ENCODE measurements at regions not wholly inside any gene's neighbourhood (a gene's known extent, or its start where the extent isn't known, plus 50 kb on each side); places are given as distances from the start of the nearest gene placed in this dataset.
"Not testable (repeated sequence)": the region's sequence is repeated elsewhere in the genome, so short reads cannot be mapped to it uniquely, and the experiment has no call there.

DNA sequence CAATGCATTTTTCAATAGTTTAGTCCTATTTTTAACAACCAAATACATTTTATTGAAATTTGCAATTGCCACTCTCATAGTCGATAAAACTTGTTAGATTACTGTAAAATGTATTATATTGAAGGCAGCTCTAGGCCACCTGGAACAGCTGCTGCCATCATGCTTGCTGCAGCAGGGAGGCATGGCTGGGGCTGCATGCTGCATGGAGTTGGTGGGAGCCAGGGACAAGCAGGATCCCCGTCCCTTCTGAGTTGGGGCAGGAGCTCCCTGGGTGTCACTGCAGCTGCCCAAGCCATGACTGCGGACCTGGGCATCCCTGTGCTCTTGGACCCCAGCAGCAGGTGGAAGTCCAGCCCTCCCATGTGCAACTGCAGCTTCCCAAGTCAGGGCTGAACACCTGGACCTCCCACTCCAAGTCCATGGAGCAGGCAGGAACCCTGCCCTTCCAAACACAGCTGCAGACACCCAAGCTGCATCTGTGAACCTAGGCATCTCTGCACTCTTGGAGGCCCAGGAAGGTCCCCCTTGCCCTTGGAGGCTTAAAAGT lies 742.0 kb downstream of the ZBBX start:
- no peak for ATAC-seq
- H3K27me3 ChIP-seq, result no peaks in the 10 kb centered on the region
- 70 to 78% methylated on average over 3 of the region's 3 CpGs for WGBS, 2 donors

DNA sequence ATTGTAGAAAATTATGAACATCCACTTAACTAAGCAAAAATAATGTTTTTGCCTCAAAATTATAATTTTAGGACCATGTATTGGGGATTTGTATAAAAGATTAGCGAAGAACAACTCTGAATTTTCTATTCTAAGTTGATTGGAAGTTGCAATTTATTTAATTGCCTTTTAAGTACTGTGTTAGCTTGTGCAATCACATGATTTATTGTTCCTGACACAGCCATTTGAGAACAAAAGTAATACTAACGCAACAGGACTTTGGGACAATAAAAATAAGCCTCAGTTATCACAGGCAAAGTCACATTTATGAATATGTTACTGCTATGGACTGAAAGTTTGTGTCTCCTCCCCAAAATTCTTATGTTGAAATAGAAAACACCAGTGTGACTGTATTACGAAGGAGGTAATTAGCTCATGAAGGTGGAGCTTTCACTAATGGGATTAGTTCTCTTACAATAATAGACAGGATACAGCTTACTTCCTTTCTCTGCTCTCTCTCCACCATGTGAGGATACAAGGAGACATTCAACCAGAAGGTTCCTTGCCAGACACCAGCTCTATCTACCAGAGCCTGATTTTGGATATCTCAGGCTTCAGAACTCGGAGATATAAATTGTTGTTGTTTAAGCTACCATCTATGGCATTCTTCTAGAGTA lies 745.9 kb downstream of the ZBBX start:
- Histone ChIP-seq H3K27me3 (no peaks in the 10 kb centered on the region), H3K9me3 (peaks cover 0 to 18% (median 0%) of the 10 kb centered on the region in 11 donors), H3K4me1 (no peaks in the 10 kb centered on the region), H3K27ac (no peak overlapping the region), H3K4me3 (no peak overlapping the region), H3K36me3 (no peaks in the 10 kb centered on the region)
- intact Hi-C loops (cut with DNase I), result no loop called here
- ATAC-seq (no peak), DNase-seq (no peak)
- TF ChIP-seq, protein P1, sequence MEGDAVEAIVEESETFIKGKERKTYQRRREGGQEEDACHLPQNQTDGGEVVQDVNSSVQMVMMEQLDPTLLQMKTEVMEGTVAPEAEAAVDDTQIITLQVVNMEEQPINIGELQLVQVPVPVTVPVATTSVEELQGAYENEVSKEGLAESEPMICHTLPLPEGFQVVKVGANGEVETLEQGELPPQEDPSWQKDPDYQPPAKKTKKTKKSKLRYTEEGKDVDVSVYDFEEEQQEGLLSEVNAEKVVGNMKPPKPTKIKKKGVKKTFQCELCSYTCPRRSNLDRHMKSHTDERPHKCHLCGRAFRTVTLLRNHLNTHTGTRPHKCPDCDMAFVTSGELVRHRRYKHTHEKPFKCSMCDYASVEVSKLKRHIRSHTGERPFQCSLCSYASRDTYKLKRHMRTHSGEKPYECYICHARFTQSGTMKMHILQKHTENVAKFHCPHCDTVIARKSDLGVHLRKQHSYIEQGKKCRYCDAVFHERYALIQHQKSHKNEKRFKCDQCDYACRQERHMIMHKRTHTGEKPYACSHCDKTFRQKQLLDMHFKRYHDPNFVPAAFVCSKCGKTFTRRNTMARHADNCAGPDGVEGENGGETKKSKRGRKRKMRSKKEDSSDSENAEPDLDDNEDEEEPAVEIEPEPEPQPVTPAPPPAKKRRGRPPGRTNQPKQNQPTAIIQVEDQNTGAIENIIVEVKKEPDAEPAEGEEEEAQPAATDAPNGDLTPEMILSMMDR (IDR thresholded peaks at IDR 0.05), result no peak
- WGBS, 2 donors, result 65 to 66% methylated on average over 4 of the region's 4 CpGs

More for the DNA sequence above, 742.0 kb downstream of the ZBBX start:
- TF ChIP-seq, protein P1 (IDR thresholded peaks at IDR 0.05), result no peak
- intact Hi-C loops (cut with DNase I), result no loop called here
- no peak overlapping the region for H3K4me3 ChIP-seq
- H3K9me3 ChIP-seq, result peaks cover 0 to 12% (median 0%) of the 10 kb centered on the region in 11 donors
- H3K27ac ChIP-seq, result no peak overlapping the region
- DNase-seq, result no peak
- no peaks in the 10 kb centered on the region for H3K36me3 ChIP-seq
- H3K4me1 ChIP-seq, result no peaks in the 10 kb centered on the region

DNA sequence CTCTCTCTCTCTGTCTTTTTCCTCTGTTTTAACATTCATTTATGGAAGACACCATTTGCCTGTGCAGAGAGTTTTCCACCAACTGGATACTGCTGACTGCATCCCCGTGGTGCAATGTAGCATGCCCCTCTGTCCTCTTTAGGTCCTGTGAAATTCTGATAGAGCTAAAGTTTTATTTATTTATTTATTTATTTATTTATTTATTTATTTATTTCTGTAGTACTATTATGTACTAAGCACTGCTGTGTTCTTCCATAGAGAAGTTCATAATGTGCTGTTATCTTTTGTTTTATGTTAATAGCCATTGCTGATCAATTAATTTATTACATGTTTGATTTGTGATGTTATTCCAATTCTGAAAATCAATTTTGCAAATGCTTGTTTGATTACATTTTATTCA lies 749.9 kb downstream of the ZBBX start:
- Histone ChIP-seq H3K36me3 (no peaks in the 10 kb centered on the region), H3K4me3 (no peak overlapping the region), H3K9me3 (peaks cover 0 to 27% (median 0%) of the 10 kb centered on the region in 11 donors), H3K4me1 (no peaks in the 10 kb centered on the region), H3K27me3 (no peaks in the 10 kb centered on the region), H3K27ac (no peak overlapping the region)
- WGBS, 2 donors, result 72 to 81% methylated on average over 1 of the region's 1 CpG
- intact Hi-C loops (cut with DNase I), result no loop called here
- TF ChIP-seq, protein P1 (IDR thresholded peaks at IDR 0.05), result no peak
- DNase-seq (no peak), ATAC-seq (no peak)

DNA sequence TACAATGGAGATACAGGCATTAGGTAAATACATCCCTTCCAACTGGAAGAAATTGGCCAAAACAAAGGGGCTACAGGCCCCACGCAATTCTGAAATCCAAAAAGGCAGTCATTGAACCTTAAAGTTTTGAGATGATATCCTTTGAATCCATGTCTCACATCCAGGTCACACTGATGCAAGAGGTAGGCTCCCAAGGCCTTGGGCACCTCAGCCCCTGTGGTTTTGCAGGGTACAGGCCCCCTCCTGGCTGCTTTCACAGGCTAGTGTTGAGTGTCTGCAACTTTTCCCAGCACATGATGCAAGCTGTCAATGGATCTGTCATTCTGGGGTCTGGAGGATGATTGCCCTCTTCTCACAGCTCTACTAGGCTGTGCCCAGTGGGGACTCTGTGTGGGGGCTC lies 766.7 kb downstream of the ZBBX start:
- no peak for ATAC-seq
- H3K4me1 ChIP-seq, result no peaks in the 10 kb centered on the region
- no peak overlapping the region for H3K4me3 ChIP-seq
- peaks cover 0 to 17% (median 0%) of the 10 kb centered on the region in 11 donors for H3K9me3 ChIP-seq
- intact Hi-C loops (cut with DNase I), result no loop called here
- DNase-seq, result no peak
- no peaks in the 10 kb centered on the region for H3K27me3 ChIP-seq
- WGBS, 2 donors, result 85 to 91% methylated on average over 1 of the region's 1 CpG
- H3K27ac ChIP-seq, result no peak overlapping the region
- TF ChIP-seq, protein P1 (IDR thresholded peaks at IDR 0.05), result no peak
- H3K36me3 ChIP-seq, result no peaks in the 10 kb centered on the region

DNA sequence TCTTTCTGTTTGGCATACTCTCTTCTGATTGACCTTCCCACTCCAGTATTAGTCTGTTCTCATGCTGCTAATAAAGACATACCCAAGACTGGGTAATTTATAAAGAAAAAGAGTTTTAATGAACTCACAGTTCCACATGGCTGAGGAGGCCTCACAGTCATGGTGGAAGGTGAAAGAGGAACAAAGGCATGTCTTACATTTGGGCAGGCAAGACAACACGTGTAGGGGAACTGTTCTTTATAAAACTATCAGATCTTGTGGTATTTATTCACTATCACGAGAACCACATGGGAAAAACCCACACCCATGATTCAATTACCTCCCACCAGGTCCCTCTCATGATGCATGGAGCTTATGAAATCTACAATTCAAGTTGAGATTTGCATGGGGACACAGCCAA lies 767.3 kb downstream of the ZBBX start:
- not testable (repeated sequence) for ATAC-seq, H3K27me3 ChIP-seq
- WGBS, 2 donors, result 45 to 48% methylated on average over 2 of the region's 2 CpGs

More for the DNA sequence above, 767.3 kb downstream of the ZBBX start:
- H3K4me1 ChIP-seq; H3K36me3 ChIP-seq; H3K4me3 ChIP-seq; H3K27ac ChIP-seq; DNase-seq; intact Hi-C loops (cut with DNase I): not testable (repeated sequence)
- H3K9me3 ChIP-seq, result peaks cover 0 to 14% (median 0%) of the 10 kb centered on the region in 11 donors
